ENCODE measurements at regions not wholly inside any gene's neighbourhood (a gene's known extent, or its start where the extent isn't known, plus 50 kb on each side); places are given as distances from the start of the nearest gene placed in this dataset.

DNA sequence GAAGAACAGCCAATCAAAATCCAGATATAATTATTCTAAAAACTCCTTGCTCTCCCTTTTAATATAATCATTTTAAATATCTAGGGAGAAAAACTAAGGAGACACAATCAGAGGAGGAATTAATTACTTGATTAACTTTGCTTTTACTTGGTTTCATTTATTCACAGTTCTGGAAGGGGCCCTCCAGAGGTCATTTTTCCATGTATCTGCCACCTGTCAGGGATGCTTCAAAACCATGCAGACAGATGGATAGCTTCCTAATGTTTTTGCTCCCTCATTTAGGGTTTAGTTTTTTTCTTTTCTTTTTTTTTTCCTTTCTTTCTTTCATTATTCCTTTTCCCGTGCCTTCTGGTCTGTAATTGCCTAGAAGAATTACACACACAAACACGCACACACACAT is 438.1 kb upstream of the ARPP21 start:
- Histone ChIP-seq H3K79me2 (replicated peaks; ENCODE audit: insufficient read depth, low read length) (no peaks in the 10 kb centered on the region), H3K9me3 (ENCODE audit: low read length) (no peaks in the 10 kb centered on the region), H3K27me3 (ENCODE audit: insufficient read depth, low read depth, low read length) (no peaks in the 10 kb centered on the region), H3F3A (ENCODE audit: insufficient read depth, low read length, poor library complexity, severe bottlenecking) (no peaks in the 10 kb centered on the region), H2AFZ (ENCODE audit: low read depth, low read length) (no peak overlapping the region), H3K27ac (ENCODE audit: low read length) (no peak overlapping the region), H3K4me3 (ENCODE audit: low read length) (no peak overlapping the region), H3K9me2 (ENCODE audit: insufficient read depth, low read length) (no peaks in the 10 kb centered on the region), H3K4me2 (ENCODE audit: low read length) (no peak overlapping the region), H3K36me3 (ENCODE audit: insufficient read depth, low read length) (no peaks in the 10 kb centered on the region), H4K20me1 (ENCODE audit: insufficient read depth) (no peaks in the 10 kb centered on the region), H3K9ac (ENCODE audit: low read length) (no peak overlapping the region)
- TF ChIP-seq EP300 (conservative IDR thresholded peaks at IDR 0.05; ENCODE audit: poor library complexity, severe bottlenecking) (no peak), REST (IDR thresholded peaks at IDR 0.05; ENCODE audit: borderline replicate concordance) (no peak)

- Histone ChIP-seq H3K4me3 (ENCODE audit: low read length) (no peak overlapping the region), H3F3A (ENCODE audit: insufficient read depth, low read length, poor library complexity, severe bottlenecking) (no peaks in the 10 kb centered on the region), H3K36me3 (ENCODE audit: insufficient read depth, low read length) (no peaks in the 10 kb centered on the region), H3K27me3 (ENCODE audit: insufficient read depth, low read depth, low read length) (no peaks in the 10 kb centered on the region), H3K79me2 (replicated peaks; ENCODE audit: insufficient read depth, low read length) (no peaks in the 10 kb centered on the region), H3K9me3 (ENCODE audit: low read length) (no peaks in the 10 kb centered on the region), H3K9ac (ENCODE audit: low read length) (no peak overlapping the region), H2AFZ (ENCODE audit: low read depth, low read length) (no peak overlapping the region), H4K20me1 (ENCODE audit: insufficient read depth) (no peaks in the 10 kb centered on the region), H3K9me2 (ENCODE audit: insufficient read depth, low read length) (no peaks in the 10 kb centered on the region), H3K4me2 (ENCODE audit: low read length) (no peak overlapping the region), H3K27ac (ENCODE audit: low read length) (no peak overlapping the region)
- TF ChIP-seq EP300 (conservative IDR thresholded peaks at IDR 0.05; ENCODE audit: poor library complexity, severe bottlenecking): no peak
- no peak for TF ChIP-seq RAD21 (conservative IDR thresholded peaks at IDR 0.05)
- TF ChIP-seq REST (IDR thresholded peaks at IDR 0.05; ENCODE audit: borderline replicate concordance): no peak
- no peak for TF ChIP-seq EZH2 (IDR thresholded peaks at IDR 0.05; ENCODE audit: borderline replicate concordance, insufficient read depth, low read length, poor library complexity, severe bottlenecking)
- TF ChIP-seq, protein P1, sequence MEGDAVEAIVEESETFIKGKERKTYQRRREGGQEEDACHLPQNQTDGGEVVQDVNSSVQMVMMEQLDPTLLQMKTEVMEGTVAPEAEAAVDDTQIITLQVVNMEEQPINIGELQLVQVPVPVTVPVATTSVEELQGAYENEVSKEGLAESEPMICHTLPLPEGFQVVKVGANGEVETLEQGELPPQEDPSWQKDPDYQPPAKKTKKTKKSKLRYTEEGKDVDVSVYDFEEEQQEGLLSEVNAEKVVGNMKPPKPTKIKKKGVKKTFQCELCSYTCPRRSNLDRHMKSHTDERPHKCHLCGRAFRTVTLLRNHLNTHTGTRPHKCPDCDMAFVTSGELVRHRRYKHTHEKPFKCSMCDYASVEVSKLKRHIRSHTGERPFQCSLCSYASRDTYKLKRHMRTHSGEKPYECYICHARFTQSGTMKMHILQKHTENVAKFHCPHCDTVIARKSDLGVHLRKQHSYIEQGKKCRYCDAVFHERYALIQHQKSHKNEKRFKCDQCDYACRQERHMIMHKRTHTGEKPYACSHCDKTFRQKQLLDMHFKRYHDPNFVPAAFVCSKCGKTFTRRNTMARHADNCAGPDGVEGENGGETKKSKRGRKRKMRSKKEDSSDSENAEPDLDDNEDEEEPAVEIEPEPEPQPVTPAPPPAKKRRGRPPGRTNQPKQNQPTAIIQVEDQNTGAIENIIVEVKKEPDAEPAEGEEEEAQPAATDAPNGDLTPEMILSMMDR (IDR thresholded peaks at IDR 0.05; ENCODE audit: poor library complexity, severe bottlenecking): no peak
- no peak for TF ChIP-seq SMC3 (conservative IDR thresholded peaks at IDR 0.05; ENCODE audit: poor library complexity)
- TF ChIP-seq POLR2AphosphoS5 (IDR thresholded peaks at IDR 0.05): no peak
- TF ChIP-seq MXI1 (conservative IDR thresholded peaks at IDR 0.05; ENCODE audit: poor library complexity, severe bottlenecking): no peak
- TF ChIP-seq TAF1 (IDR thresholded peaks at IDR 0.05; ENCODE audit: low read depth): no peak
Observed at GRCh38 chr3:35215525-35216500, 423.5 kb upstream of the ARPP21 start.

Measured in neural cell (in vitro differentiated cells).